KOPT-K1 (cell line): ENCODE measurements at regions not wholly inside any gene's neighbourhood (a gene's known extent, or its start where the extent isn't known, plus 50 kb on each side); places are given as distances from the start of the nearest gene placed in this dataset.

Source experiments
- H3K27ac ChIP-seq: fragments of 200-600 bp; sonication (generic); 2 replicates; pipeline ENCODE4 v1.5.1; 2016; ENCODE audit warnings: antibody characterized with exemption, mild to moderate bottlenecking, low read depth, low read length; ENCODE audit not compliant: poor library complexity, severe bottlenecking
- H3K36me3 ChIP-seq: fragments of 200-600 bp; sonication (generic); 2 replicates; pipeline ENCODE4 v1.5.1; 2017; ENCODE audit warnings: antibody characterized with exemption, mild to moderate bottlenecking, low read length, moderate library complexity; ENCODE audit not compliant: insufficient read depth
- H3K9me3 ChIP-seq: fragments of 200-600 bp; sonication (generic); 2 replicates; pipeline ENCODE4 v1.5.1; 2017; ENCODE audit warnings: antibody characterized with exemption, low read length, mild to moderate bottlenecking; ENCODE audit not compliant: insufficient read depth, poor library complexity, severe bottlenecking

DNA sequence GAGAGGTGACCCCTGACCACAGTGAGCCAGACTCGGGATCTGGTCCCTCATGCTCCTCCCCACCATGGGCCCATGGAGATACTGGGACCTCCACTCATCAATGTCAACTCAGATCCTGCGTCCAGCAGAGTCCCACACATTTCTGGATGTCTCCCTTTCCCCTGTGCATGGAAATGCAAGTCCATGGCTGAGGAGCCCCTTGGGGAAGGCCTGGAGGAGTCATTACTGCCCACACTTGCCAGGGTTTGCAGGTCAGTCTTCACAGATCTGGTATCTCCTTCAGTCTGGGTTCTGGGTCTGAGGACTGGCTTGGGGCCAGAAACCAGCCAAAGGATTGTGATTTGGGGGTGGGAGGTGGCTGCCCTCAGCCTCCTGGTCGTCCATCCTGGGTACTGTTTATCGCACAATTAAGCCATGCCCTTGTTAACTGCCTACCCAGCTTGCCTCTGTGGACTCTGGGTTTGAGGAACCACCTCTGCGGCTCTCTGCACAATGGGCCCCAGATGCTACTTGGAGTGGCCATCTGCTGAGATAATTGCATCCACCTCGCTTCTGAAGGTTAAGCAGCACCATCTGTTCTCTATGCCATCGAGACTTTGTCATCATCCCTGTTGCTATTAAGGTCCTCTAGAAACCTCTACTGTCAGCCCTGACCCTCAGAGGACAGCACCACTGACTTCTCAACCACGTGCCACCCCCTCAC is 49.9 kb upstream of the KLF13 start:
- no peaks in the 10 kb centered on the region for H3K36me3 ChIP-seq

More for the DNA sequence above, 49.9 kb upstream of the KLF13 start:
- Histone ChIP-seq H3K27ac (no peak overlapping the region), H3K9me3 (no peaks in the 10 kb centered on the region)
